NCI-H187 treated with DMSO at 0.1 percent for 48 hours (cell line): ENCODE measurements at regions not wholly inside any gene's neighbourhood (a gene's known extent, or its start where the extent isn't known, plus 50 kb on each side); places are given as distances from the start of the nearest gene placed in this dataset.
"Not testable (repeated sequence)": the region's sequence is repeated elsewhere in the genome, so short reads cannot be mapped to it uniquely, and the experiment has no call there.

Source experiments
- DNase-seq: peaks from one replicate; lab custom pipeline; 2025; lab: John Stamatoyannopoulos, UW

DNA sequence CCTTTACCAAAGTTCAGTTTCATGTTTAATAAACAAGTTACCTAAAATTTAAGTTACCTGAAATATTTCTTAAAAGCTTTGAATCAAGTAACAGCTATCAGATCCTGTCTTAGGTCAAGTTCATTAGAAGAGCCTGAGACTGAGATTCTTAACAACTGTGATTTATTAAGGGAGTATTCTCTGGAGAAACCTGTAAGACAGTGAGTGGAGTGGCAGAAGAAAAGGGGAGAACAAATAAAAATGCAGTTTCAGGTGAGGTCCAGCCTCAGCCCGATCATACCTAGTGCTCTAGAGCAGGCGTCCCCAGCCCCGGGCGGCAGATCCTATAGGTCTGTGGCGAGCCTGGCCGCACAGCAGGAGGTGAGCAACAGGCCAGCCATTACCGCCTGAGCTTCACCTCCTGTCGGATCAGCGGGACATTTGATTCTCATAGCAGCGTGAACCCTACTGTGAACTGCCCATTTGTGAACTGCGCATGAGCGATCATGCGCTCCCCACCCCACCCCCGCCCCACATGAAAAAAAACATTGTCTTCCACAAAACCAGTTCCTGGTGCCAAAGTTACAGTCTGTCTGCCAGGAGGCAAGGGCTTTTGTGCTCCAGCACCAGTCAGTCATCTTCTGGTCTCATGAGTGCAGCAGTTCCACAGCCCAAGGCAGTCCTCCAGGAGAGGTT, 59.2 kb upstream of the ADGRB3 start:
- no peak for DNase-seq

DNA sequence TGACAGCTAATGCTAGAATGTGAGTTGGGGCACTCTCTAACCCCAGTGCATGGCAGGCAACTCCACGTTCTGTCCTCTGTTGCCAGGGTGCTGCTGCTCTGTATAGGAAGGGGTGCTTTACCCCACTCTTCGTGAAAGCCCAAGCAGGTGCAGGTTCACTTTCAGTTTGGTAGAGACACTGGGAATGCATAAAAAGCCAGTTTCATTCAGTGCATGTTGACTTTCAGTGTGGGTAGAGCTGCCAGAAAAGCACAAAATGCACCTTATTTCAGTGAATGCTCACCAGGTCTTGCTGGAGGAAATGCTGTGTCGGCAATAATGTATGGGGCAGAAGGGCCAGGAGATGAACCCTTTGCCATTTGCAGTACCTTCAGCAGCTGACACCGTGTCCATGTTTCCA, 62.1 kb upstream of the ADGRB3 start:
- DNase-seq = no peak

DNA sequence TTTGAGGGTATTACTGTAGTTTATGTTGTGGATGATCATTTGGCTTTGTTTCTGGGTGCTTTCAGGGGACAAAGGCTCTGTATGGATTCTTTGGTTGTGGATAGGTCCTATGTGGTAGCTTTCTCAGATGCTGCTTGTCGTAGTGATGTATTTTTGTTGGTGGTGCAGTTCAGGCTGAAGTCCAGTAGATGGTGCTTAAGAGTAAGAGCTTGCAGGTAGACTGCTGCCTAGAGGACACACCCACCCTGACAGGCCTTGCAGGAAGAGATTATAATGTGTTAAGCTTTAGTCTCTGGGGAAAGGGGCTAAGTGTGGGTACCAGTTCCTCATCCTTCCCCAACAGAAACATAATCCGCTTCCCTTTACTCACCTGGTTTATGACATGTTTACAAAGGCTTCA, 62.6 kb upstream of the ADGRB3 start:
- peak; percentile 68 for DNase-seq

DNA sequence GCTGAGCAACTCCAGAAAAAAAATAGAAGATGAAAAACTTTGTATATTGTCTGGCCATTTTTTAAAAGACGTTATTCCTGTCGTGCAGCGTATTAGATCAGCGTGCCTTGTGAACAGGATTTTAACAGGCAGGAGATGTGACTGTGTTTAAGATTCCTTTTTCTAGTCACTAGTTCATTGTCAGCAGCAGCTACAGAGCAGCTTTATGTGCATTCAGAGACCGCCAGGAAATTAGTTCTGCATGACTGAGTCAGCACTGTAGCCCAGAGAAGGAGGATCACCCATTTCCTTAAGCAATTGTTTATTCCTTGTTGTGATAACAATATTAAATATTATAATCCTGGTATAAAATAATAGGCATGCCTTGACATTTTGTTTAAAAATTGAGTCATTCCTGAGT, 75.4 kb upstream of the ADGRB3 start:
- DNase-seq = peak; percentile 6

DNA sequence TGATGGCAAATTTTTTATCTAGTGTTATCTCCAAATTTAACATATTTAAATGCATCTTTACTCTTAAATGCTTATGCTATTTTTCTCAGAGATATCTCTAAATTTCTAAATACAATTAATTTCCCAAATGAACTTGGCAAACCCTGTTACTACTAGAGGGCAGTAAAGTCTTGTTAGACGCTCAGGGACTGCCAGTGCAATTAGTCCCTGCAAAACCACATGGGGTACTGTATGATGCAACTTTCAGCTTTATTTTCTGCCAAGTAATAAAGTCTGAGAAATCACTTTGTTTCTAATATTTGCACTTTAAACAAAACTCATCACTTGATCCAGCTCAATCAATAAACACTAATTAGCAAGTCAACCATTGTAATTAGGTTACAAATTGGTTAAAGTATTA, 76.0 kb upstream of the ADGRB3 start:
- DNase-seq = no peak

DNA sequence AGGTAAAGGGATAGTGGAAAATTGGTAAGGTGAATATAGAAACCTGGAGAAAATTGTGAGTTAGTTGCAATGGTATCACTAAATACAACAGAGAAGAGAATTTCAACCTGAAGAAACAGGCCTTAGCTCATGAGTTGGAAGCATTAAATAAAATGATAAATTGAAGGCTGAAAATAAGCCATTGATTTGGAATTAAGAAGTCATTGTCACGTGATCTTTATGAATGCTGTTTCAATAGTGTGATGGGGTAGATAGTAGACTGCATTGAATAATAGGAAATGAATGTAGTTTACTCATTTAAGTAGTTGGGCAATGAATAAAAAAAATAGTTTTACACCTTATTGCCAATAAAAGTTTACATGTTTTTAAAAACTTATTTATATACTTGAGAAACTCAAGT, 88.5 kb upstream of the ADGRB3 start:
- no peak for DNase-seq

DNA sequence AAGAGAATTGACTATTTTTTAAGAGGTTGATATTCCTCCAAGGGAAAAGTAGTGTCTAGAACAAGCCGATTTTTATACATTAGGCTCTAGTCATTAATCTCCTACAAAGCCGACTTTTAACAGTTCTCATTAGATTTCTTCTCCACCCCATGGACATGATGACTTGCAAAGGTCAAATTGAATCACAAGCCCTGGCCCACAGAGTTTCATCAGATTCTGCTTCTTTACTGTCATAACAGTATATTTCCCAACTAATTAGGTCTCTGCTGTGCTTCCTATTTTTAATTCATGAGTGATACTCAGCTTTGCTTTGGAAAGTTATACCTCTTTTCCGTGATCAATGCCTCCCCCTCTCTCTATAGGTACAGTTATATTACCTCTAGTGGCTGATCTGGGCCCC, 90.6 kb upstream of the ADGRB3 start:
- no peak for DNase-seq

DNA sequence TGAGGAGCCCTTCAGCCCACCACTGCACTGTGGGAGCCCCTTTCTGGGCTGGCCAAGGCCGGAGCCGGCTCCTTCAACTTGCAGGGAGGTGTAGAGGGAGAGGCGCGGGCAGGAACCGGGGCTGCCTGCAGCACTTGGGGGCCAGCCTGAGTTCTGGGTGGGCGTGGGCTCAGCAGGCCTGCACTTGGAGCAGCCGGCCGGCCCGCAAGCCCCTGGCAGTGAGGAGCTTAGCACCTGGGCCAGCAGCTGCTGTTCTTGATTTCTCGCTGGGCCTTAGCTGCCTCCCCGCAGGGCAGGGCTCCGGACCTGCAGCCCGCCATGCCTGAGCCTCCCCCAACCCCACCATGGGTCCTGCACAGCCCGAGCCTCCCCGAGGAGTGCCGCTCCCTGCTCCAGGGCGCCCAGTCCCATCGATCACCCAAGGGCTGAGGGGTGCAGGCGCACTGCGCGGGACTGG, 101.7 kb upstream of the ADGRB3 start:
- no peak for DNase-seq

DNA sequence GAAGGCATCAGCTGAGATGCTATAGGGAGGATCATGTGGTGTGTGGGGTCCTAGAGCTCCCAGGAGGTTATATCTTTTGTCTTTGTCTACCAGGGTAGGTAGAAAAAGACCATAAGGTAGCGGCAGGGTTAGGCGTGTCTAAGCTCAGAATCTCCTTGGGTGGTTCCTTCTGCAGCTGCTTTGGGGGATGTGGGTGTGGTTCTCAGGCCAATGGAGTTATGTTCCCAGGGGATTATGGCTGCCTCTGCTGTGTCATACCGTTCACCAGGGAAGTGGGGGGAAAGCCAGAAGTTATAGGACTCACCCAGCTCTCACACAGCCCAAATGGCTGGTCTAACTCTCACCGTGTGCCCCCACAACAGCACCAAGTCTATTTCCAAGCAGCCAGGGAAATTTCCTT, 107.4 kb upstream of the ADGRB3 start:
- no peak for DNase-seq

DNA sequence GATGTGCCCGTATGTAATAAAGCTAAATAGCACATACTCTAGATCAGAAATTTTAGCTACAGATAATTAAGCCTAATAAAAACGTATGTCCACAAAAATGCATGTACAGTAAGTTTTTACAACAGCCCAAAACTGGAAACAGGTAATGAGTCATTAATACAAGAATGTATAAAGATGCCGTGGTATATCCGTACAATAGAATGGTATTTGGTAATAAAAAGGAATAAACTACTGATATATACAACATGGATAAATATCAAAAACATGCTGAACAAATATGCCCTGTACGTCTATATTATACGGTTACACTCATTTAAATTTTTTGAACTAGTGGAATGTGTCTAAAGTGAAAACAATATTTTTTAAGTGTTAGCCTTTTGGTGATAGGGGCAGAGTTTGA, 128.2 kb upstream of the ADGRB3 start:
- no peak for DNase-seq

DNA sequence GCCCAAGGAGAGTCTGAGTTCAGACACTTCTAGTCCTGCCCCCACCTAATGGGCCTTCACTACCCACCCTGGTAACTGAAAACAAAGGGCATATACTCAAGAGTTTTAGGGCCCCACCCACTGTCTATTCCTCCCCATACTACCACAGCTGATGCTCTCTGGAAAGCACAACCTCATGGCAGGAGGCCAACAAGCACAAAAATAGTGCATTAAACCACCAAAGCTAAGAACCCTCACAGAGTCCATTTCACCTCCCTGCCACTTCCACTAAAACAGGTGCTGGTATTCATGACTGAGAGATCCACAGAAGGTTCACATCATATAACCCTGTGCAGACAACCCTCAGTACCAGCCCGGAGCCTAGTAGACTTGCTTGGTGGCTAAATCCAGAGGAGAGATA, 132.1 kb upstream of the ADGRB3 start:
- DNase-seq = no peak

DNA sequence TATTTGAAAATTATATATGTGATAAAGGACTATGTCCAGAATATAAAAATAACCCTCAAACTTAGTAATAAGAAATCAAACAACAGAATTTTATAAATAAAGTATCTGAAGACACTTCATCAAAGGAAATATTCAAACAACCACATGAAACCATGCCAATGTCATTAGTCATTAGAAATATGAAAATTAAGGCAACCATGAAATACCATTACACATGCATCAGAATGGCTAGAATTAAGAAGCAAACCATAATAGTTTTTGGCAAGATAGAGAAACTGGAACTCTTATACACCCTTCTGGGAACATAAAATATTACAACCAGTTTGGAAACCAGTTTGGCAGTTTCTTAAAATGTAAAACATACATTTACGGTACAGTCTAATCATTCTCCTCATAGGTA, 137.2 kb upstream of the ADGRB3 start:
- DNase-seq = no peak

DNA sequence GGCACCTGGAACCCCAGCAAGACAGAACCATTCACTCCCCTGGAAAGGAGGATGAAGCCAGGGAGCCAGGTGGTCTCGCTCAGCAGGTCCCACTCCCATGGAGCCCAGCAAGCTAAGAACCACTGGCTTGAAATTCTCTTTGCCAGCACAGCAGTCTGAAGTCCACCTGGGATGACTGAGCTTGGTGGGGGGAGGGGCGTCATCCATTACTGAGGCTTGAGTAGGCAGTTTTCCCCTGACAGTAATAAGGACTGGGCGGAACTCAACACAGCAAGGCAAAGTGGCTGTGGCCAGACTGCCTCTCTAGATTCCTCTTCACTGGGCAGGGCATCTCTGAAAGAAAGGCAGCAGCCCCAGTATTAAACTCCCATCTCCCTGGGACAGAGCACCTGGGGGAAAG, 140.2 kb upstream of the ADGRB3 start:
- DNase-seq = not testable (repeated sequence)

DNA sequence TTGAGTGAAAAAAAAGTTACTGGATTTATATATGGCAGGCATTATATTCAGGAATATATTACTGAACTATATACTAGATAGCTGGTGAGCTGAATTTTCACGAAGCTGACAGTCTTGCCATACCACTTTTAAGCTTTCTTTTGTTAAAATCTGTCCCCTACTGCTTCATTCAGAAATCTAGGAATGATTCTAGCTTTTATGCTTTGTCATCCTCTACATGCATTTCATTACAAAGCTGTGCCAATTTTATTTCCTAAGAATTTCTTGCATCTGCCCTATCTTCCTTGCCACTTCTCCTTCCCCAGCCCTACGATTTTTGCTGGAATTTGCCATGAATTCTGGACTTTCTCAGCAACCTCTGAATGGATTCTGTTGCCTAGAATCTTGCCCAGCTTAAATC, 158.5 kb upstream of the ADGRB3 start:
- no peak for DNase-seq

DNA sequence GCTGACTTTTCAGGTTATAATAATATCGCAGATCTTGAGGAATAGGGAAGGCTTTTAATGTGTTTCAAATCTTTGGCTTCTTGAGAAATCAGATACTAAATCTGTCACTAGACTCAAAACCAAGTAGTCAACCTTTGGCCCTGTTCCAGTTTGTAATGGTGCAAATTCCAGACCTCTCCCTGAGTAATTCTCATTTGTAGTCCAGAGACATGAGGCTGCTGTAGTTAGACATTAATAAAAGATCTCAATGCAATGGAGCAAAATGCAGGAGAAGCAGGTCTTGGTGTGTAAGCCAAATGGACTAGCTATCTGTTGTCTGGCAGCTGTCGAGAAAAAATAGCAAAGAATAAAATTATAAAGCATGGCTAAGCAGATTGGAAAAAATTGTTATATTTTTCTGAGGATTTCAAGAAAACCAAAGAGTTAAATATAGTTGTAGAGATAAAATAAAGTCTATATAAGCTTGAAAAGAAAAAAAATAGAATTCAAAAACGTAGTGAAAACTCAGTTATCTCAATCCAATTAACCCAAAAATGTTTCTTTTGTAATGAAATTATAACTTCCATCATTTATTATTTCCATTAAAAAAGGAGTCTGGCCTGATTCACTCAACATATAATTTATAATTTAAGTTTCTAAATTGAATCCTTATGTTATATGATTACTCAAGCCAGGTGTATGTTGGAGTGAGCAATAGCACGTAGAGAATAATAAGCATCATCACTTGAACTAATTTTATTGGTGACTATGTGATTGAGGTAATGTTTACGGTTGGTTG, 161.5 kb upstream of the ADGRB3 start:
- no peak for DNase-seq

DNA sequence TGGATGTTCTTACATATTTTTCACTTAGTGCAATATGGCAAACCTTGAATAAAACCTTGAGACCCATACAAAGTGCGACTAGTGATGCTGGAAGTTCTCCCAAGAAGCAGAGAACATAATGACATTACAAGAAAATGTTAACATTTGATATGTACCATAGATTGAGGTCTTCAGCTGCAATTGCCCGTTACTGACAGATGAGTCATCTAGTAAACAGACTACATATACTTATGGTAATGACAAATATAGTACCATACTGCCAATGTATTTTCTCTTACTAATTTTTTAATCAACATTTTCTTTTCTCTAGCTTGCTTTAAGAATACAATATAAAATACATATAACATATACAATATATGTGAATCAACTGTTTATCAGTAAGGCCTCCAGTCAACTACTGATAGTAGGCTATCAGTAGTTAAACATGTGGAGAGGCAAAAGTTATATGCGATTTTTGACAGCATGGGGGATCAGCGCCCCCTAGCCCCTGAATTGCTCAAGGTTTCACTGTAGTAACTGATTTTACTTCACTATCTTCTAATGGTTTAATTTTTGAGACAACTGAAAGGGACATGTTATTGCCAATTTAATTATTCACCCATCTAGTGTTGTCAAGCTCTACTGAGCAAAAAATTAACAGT, 166.7 kb upstream of the ADGRB3 start:
- no peak for DNase-seq

DNA sequence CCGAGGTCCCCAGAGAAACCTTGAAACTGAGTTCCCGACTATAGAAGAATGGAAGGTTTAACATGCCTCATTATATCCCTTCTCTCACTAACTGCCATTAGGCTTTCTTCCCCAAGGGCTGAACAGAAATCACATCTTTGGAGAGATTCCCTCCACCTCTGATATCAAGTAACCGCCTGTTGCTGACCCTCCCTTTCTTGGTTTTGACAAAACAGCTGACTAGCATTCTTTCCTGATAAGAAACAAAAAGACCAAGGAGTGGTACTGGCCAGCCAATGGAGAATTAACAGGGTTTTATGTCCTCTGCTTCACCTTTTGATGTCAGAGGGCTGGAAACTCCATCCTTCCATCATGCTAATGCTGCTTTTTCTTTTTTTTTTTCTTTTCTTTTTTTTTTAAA, 176.6 kb upstream of the ADGRB3 start:
- DNase-seq = no peak

DNA sequence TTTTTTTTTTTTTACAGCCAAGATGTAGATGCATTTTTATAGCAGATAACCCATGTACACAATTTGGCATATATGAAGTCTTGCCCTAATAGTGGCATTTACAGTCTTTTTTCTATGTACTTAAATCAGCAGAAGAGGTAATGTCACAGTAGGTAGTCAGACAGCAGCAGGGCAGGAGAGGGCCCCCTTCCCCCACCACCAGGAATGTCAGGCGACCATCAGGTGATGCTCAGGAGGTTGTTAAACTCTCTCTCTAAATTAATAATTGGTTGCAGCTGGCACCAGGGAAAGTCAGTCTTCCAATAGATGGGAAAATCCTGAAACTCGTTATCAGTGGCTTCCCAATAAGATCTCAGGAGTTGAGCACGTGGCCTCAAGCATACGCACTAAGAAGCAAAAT, 188.0 kb upstream of the ADGRB3 start:
- no peak for DNase-seq

DNA sequence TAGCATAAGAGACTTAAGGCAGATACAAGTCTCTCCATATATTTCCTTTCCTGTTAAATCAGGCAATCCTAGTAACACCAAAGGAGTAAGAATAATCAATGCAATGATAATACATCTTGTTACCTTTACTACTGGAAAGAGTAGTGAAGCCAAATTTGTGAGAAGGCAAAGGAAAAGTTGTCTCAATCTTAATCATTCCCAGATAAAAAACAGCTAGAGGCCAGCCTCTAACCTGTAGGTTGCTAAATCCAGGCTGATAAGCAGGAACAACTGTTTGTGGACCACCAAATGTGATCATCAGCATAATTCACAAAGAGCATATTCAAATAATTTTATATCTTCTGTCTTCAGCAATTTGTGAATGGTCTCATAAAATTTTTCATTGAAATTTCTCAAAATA, 189.2 kb upstream of the ADGRB3 start:
- no peak for DNase-seq

DNA sequence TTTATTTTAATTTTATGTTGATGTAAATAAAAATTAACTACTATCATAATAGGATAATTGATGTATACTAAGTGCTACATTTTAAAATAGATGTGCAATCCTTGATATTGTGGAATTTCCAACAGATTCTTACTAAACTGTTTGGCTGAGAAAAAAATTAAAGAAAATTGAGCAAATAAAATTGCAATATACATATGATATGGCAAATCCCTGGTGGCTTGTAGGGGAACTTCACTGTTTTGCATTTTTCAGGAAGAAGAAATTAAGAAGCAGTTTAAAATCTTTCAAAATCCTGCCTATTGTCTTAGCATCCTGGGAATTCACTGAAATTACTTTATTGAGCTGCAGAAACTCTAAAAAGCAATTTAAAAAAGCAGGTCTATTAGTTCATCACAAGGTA, 191.4 kb upstream of the ADGRB3 start:
- no peak for DNase-seq

DNA sequence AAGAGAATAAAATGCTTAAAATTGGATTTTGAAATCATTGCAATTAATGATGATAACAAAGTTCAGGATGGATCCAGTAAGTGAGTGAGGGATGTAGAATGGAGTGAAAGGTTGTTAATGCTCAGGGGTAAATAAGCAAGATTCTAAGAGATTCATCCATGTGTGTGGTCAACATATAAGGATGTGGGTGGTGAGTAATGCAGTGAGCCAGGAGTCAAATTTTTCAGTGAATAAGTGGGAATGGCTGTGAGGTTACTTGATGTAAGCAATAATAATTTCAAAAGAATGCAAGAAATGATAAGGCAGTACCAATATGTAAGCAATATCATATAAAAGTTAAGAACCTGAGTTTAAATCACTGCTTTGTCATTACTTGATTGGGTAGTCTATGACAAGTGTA, 207.5 kb upstream of the ADGRB3 start:
- DNase-seq = no peak

DNA sequence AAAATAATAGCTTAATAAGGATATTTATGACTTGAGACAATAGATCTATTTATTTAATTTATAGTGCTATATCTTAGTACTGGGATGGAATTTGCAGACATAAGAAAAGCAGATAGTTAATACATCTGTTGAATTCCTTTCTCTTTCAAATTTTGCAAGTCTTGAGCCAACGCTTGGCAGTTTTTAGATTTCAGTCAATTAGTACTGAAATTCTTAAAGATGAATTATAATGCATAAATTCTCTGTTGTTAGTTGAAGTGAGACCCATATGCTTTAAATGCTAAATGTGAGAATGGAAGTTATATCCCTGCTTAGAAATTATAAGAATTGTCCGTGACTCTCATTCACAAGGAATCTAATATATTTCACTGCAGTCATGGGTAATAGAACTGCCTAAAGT, 225.1 kb upstream of the ADGRB3 start:
- no peak for DNase-seq

DNA sequence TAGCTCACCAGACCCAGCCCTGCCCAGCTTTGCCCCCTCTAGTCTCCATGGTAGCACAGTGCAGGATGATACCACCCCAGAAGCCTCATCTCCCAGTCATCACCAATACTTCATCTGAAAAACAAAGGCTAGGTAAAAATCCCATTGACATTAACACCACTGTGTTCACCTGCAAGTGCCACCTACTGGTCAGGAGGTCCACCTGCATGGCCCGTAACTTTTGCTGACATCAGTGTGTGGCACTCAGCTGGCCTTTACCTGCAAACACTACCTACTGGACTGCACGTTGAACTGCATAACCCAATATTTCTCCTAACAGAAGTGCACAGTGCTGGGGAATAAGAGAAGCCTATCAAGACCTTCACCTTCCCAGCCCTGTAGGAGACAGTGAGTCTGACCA, 234.7 kb upstream of the ADGRB3 start:
- DNase-seq = no peak
